Heart left ventricle (tissue), 13 donors: ENCODE measurements at regions not wholly inside any gene's neighbourhood (a gene's known extent, or its start where the extent isn't known, plus 50 kb on each side); places are given as distances from the start of the nearest gene placed in this dataset.

Experiments
- POLR2A ChIP-seq, 2 donors: fragments of 450-650 bp; IDR thresholded peaks; one replicate each; pipeline ENCODE4 v1.6.1; 2017; ENCODE audit warnings: antibody characterized with exemption in 2 of 2, mild to moderate bottlenecking in 2 of 2, moderate library complexity in 2 of 2
- TF ChIP-seq, protein P1 (sequence below), 12 donors: fragments of 200-600 bp; sonication (generic) in 4 of 12; IDR thresholded peaks; one replicate each; pipeline versions ENCODE4 v1.5.0 to v1.8.0; 2018 to 2022; ENCODE audit warnings: antibody characterized with exemption in 12 of 12, mild to moderate bottlenecking in 5 of 12
- donor health status: ischemic (EF 13 %, LVEDD 7.1; RV severe dilation, severe dysfunction).
- donor health status: DM: no; HTN: yes; CAD: no.
- donor health status: DM: no; HTN: no; CAD: no.
- donor health status: ischemic (EF 25% LVEDD 6.9; RV normal size, moderate dysfunction).
- donor health status: ischemic (EF 25% LVEDD 5.7; RV mildly dilated, moderate dysfunction).
- donor health status: ischemic (EF 35%, LVEDD 5.7; RV mildly dilated, moderate dysfunction).
- donor health status: nonischemic (EF 11% LVEDD 7.7; RV severe dilation, severe dysfunction).
- donor health status: DM: yes; HTN: yes; CAD: no.
- donor health status: PGD.
- donor health status: ischemic (EF 29% LVEDD 5.4; RV normal size, mild dysfunction).
- donor health status: nonischemic (EF 23%, LVEDD 6.1; RV moderate dilation, normal function).

DNA sequence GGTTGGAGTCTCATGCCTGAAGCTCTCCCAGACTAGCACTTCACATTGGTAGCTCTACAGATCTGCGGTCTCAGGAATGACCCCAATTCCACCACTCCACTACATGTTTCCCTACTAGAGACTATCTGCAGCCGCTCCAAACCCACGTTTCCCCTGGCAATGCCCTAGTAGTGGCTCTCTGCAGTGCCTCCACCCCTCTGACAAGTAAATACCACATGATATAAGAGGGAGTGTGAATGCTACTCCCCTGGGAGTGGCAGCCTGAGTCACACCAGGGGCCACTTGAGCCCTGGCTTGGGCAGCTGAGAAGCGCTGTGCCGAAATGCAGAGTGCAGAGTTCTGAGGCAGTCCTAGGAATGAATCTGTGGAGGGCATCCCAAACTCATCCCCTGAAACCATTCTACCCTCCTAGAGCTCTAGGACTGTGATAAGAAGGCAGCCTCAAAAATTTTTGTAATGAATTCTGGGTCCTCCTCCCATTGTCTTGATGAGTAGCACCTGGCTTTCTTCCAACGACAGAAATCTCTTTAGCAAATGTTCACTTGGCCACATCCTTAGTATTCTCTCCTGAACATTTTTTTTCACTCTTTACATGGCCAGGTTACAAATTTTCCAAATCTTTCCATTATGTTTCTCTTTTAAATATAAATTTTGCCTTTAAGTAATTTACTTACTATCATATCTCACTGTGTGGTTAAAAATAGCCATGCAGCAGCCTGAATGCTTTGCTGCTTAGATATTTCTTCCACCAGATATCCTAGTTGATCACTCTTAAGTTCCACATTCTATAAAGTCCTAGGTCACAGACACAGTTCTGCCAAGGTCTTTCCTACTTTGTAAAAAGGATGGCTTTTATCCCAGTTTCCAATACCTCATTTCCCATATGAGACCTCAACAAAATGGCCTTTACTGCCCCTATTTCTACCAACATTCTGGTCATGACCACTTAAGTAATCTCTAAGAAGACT is 160.2 kb upstream of the CPEB2 start:
- no peak for TF ChIP-seq POLR2A (IDR thresholded peaks at IDR 0.05)
- TF ChIP-seq, protein P1, sequence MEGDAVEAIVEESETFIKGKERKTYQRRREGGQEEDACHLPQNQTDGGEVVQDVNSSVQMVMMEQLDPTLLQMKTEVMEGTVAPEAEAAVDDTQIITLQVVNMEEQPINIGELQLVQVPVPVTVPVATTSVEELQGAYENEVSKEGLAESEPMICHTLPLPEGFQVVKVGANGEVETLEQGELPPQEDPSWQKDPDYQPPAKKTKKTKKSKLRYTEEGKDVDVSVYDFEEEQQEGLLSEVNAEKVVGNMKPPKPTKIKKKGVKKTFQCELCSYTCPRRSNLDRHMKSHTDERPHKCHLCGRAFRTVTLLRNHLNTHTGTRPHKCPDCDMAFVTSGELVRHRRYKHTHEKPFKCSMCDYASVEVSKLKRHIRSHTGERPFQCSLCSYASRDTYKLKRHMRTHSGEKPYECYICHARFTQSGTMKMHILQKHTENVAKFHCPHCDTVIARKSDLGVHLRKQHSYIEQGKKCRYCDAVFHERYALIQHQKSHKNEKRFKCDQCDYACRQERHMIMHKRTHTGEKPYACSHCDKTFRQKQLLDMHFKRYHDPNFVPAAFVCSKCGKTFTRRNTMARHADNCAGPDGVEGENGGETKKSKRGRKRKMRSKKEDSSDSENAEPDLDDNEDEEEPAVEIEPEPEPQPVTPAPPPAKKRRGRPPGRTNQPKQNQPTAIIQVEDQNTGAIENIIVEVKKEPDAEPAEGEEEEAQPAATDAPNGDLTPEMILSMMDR (IDR thresholded peaks at IDR 0.05) = no peak
